ENCODE measurements at regions not wholly inside any gene's neighbourhood (a gene's known extent, or its start where the extent isn't known, plus 50 kb on each side); places are given as distances from the start of the nearest gene placed in this dataset.

DNA sequence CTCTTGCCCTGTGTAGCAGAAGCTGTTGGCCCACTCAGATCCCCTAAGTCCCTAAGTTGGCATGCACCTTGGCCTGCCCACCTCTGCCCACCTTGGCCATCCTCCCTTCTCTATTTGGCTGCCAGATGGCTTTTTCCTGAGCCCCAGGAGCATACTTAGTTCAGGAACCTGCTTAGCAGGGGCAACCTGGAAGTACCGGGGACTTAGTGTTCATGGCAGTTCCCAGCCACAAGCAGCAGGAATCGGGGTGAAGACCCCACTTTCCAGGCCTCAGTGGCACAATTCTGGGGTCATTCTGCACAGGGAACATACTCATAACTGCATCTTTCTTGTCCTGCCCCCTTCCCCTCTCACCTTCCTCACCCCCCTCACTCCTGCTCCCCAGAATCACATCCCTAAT, 158.0 kb upstream of the PMEPA1 start:
- Histone ChIP-seq H3K36me3 (ENCODE audit: control insufficient read depth in 2 of 2, extremely low read depth in 1 of 2, insufficient read depth in 2 of 2, low read length in 2 of 2) (no peaks in the 10 kb centered on the region), H3K27ac (ENCODE audit: control insufficient read depth, insufficient read depth, low read length) (no peak overlapping the region), H3K4me2 (ENCODE audit: control insufficient read depth, extremely low read depth, insufficient read depth, low read depth, low read length) (no peak overlapping the region), H3K4me1 (ENCODE audit: control insufficient read depth, extremely low read depth, insufficient read depth, low read length) (peaks cover 3% of the 10 kb centered on the region), H3K4me3 (ENCODE audit: control insufficient read depth in 2 of 3, extremely low read depth in 1 of 3, insufficient read depth in 2 of 3, low read depth in 1 of 3, low read length in 3 of 3) (no peak overlapping the region), H2AFZ (ENCODE audit: control insufficient read depth, low read length) (no peak overlapping the region), H3K9ac (ENCODE audit: control insufficient read depth, extremely low read depth, insufficient read depth, low read length) (no peak overlapping the region), H3K9me1 (ENCODE audit: control insufficient read depth, extremely low read depth, insufficient read depth, low read length) (no peaks in the 10 kb centered on the region), H3K27me3 (ENCODE audit: control insufficient read depth, extremely low read depth, insufficient read depth, low read length) (peaks cover 58% of the 10 kb centered on the region), H4K20me1 (ENCODE audit: control insufficient read depth, extremely low read depth, insufficient read depth, low read length) (no peaks in the 10 kb centered on the region), H3K79me2 (ENCODE audit: control insufficient read depth, insufficient read depth, low read length) (no peaks in the 10 kb centered on the region), H3K9me3 (ENCODE audit: control insufficient read depth, low read depth, low read length) (no peaks in the 10 kb centered on the region)
- dilution Hi-C loops (cut with MboI; ENCODE audit: extremely low pct_ligation_motif_present, low sequenced_read_pairs) = no loop called here
- no peak for FAIRE-seq
- no peak for TF ChIP-seq EZH2 (IDR thresholded peaks at IDR 0.05; ENCODE audit: low read length)
- TF ChIP-seq, protein P1, sequence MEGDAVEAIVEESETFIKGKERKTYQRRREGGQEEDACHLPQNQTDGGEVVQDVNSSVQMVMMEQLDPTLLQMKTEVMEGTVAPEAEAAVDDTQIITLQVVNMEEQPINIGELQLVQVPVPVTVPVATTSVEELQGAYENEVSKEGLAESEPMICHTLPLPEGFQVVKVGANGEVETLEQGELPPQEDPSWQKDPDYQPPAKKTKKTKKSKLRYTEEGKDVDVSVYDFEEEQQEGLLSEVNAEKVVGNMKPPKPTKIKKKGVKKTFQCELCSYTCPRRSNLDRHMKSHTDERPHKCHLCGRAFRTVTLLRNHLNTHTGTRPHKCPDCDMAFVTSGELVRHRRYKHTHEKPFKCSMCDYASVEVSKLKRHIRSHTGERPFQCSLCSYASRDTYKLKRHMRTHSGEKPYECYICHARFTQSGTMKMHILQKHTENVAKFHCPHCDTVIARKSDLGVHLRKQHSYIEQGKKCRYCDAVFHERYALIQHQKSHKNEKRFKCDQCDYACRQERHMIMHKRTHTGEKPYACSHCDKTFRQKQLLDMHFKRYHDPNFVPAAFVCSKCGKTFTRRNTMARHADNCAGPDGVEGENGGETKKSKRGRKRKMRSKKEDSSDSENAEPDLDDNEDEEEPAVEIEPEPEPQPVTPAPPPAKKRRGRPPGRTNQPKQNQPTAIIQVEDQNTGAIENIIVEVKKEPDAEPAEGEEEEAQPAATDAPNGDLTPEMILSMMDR (optimal IDR thresholded peaks at IDR 0.05 in 1 of 3, IDR thresholded peaks at IDR 0.05 in 1 of 3, conservative IDR thresholded peaks at IDR 0.05 in 1 of 3; ENCODE audit: extremely low read depth in 1 of 3, insufficient read depth in 2 of 3, low read length in 3 of 3) = no peak
- DNase-seq (ENCODE audit: low read depth, low spot score) = no peak

DNA sequence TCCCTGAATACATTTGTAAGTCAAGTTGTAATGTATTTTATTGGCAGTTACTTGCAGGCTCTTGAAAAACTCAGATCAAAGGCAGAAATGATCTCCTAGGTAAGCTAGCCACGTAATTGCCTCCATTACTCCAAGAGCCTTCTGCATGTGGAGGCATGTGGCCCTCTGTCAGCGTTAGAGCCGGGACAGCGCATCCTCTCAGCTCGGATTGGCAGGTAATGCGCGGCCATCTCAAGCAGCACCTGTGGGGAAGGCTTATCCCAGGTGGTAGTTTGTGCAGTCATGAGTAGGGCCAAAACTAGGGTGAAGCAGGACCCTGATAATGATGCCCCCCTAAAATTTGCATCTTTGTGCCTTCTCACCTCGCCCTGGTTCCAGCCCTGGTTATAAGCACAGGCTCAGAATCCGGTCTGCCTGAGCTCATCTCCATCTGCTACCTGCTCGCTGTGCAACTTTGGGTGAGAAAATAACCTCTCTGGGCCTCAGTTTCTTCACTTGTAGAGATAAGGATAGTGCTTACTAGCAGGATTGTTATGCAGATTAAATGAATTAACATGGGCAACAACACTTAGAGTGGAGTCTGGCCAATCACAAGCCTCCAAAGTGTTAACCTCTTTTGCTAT, 157.5 kb upstream of the PMEPA1 start:
- no peak overlapping the region for H3K9ac ChIP-seq (ENCODE audit: control insufficient read depth, extremely low read depth, insufficient read depth, low read length)
- no peak overlapping the region for H2AFZ ChIP-seq (ENCODE audit: control insufficient read depth, low read length)
- no peak overlapping the region for H3K4me3 ChIP-seq (ENCODE audit: control insufficient read depth in 2 of 3, extremely low read depth in 1 of 3, insufficient read depth in 2 of 3, low read depth in 1 of 3, low read length in 3 of 3)
- peak; percentile 6 for TF ChIP-seq EZH2 (IDR thresholded peaks at IDR 0.05; ENCODE audit: low read length)
- TF ChIP-seq, protein P1 (optimal IDR thresholded peaks at IDR 0.05 in 1 of 3, IDR thresholded peaks at IDR 0.05 in 1 of 3, conservative IDR thresholded peaks at IDR 0.05 in 1 of 3; ENCODE audit: extremely low read depth in 1 of 3, insufficient read depth in 2 of 3, low read length in 3 of 3) = no peak
- no peaks in the 10 kb centered on the region for H3K36me3 ChIP-seq (ENCODE audit: control insufficient read depth in 2 of 2, extremely low read depth in 1 of 2, insufficient read depth in 2 of 2, low read length in 2 of 2)
- no peaks in the 10 kb centered on the region for H3K9me3 ChIP-seq (ENCODE audit: control insufficient read depth, low read depth, low read length)
- no peaks in the 10 kb centered on the region for H3K79me2 ChIP-seq (ENCODE audit: control insufficient read depth, insufficient read depth, low read length)
- dilution Hi-C loops (cut with MboI; ENCODE audit: extremely low pct_ligation_motif_present, low sequenced_read_pairs) = no loop called here
- H3K27ac ChIP-seq (ENCODE audit: control insufficient read depth, insufficient read depth, low read length) = no peak overlapping the region
- peaks cover 58% of the 10 kb centered on the region for H3K27me3 ChIP-seq (ENCODE audit: control insufficient read depth, extremely low read depth, insufficient read depth, low read length)
- peaks cover 3% of the 10 kb centered on the region for H3K4me1 ChIP-seq (ENCODE audit: control insufficient read depth, extremely low read depth, insufficient read depth, low read length)
- FAIRE-seq (no peak), DNase-seq (ENCODE audit: low read depth, low spot score) (peak; percentile 2)
- no peaks in the 10 kb centered on the region for H3K9me1 ChIP-seq (ENCODE audit: control insufficient read depth, extremely low read depth, insufficient read depth, low read length)
- no peak overlapping the region for H3K4me2 ChIP-seq (ENCODE audit: control insufficient read depth, extremely low read depth, insufficient read depth, low read depth, low read length)
- H4K20me1 ChIP-seq (ENCODE audit: control insufficient read depth, extremely low read depth, insufficient read depth, low read length) = no peaks in the 10 kb centered on the region
